HFFc6 (cell line): ENCODE measurements at regions not wholly inside any gene's neighbourhood (a gene's known extent, or its start where the extent isn't known, plus 50 kb on each side); places are given as distances from the start of the nearest gene placed in this dataset.

Experiments used
- DNase-seq: peaks from one replicate; pipeline ENCODE4 v3.0.0-alpha.2; 2018
- H3K27ac Mint-ChIP-seq: 2 replicates; pipeline ENCODE4 v1.8.0; 2020; ENCODE audit warnings: mild to moderate bottlenecking, mixed read lengths
- H3K27me3 Mint-ChIP-seq: 2 replicates; pipeline ENCODE4 v1.8.0; 2021; ENCODE audit warnings: mild to moderate bottlenecking, moderate library complexity, mixed read lengths; ENCODE audit not compliant: insufficient read depth
- H3K36me3 Mint-ChIP-seq: 2 replicates; pipeline ENCODE4 v1.8.0; 2021; ENCODE audit warnings: low read depth, mixed read lengths
- H3K4me1 Mint-ChIP-seq: 2 replicates; pipeline ENCODE4 v1.8.0; 2020; ENCODE audit warnings: low read depth, mixed read lengths
- H3K4me3 Mint-ChIP-seq: 2 replicates; pipeline ENCODE4 v1.8.0; 2020; ENCODE audit warnings: mild to moderate bottlenecking, moderate library complexity, mixed read lengths
- H3K9me3 Mint-ChIP-seq: 2 replicates; pipeline ENCODE4 v1.8.0; 2020; ENCODE audit warnings: mild to moderate bottlenecking, mixed read lengths
- CTCF ChIP-seq: fragments of 200-600 bp; sonication (generic); IDR thresholded peaks from 2 replicates; pipeline ENCODE4 v1.5.0; 2021; ENCODE audit warnings: antibody characterized with exemption, mild to moderate bottlenecking

- DNase-seq, result no peak
- Mint-ChIP-seq H3K36me3 (no peaks in the 10 kb centered on the region), H3K27ac (no peak overlapping the region), H3K9me3 (peaks cover 29% of the 10 kb centered on the region), H3K4me1 (no peaks in the 10 kb centered on the region), H3K4me3 (no peak overlapping the region), H3K27me3 (no peaks in the 10 kb centered on the region)
- no peak for TF ChIP-seq CTCF
Measured at GRCh38 chr2:129329574-129329973, 649.9 kb upstream of the RAB6C start.

- Mint-ChIP-seq H3K4me1 (no peaks in the 10 kb centered on the region), H3K27me3 (no peaks in the 10 kb centered on the region), H3K27ac (no peak overlapping the region), H3K9me3 (peaks cover 26% of the 10 kb centered on the region), H3K4me3 (no peak overlapping the region), H3K36me3 (no peaks in the 10 kb centered on the region)
- no peak for DNase-seq
- no peak for TF ChIP-seq CTCF
Measured at GRCh38 chr2:129330504-129330903, 649.0 kb upstream of the RAB6C start.

GRCh38 chr2:129331638-129332037 is 647.8 kb upstream of the RAB6C start:
- Mint-ChIP-seq H3K9me3 (peaks cover 30% of the 10 kb centered on the region), H3K27me3 (no peaks in the 10 kb centered on the region)

GRCh38 chr2:129334128-129334527 is 645.3 kb upstream of the RAB6C start:
- no peaks in the 10 kb centered on the region for H3K4me1 Mint-ChIP-seq
- H3K36me3 Mint-ChIP-seq, result no peaks in the 10 kb centered on the region
- TF ChIP-seq CTCF, result no peak
- H3K27ac Mint-ChIP-seq, result no peak overlapping the region
- no peak for DNase-seq
- H3K9me3 Mint-ChIP-seq, result peaks cover 44% of the 10 kb centered on the region
- H3K4me3 Mint-ChIP-seq, result no peak overlapping the region
- H3K27me3 Mint-ChIP-seq, result no peaks in the 10 kb centered on the region

More at GRCh38 chr2:129331638-129332037, 647.8 kb upstream of the RAB6C start:
- no peaks in the 10 kb centered on the region for H3K36me3 Mint-ChIP-seq
- no peak overlapping the region for H3K27ac Mint-ChIP-seq
- TF ChIP-seq CTCF, result no peak
- DNase-seq, result no peak
- no peaks in the 10 kb centered on the region for H3K4me1 Mint-ChIP-seq
- no peak overlapping the region for H3K4me3 Mint-ChIP-seq

GRCh38 chr2:129334696-129335410 is 644.6 kb upstream of the RAB6C start:
- no peak for DNase-seq
- no peaks in the 10 kb centered on the region for H3K4me1 Mint-ChIP-seq
- TF ChIP-seq CTCF, result no peak
- no peak overlapping the region for H3K27ac Mint-ChIP-seq
- no peaks in the 10 kb centered on the region for H3K36me3 Mint-ChIP-seq
- peaks cover 45% of the 10 kb centered on the region for H3K9me3 Mint-ChIP-seq
- no peaks in the 10 kb centered on the region for H3K27me3 Mint-ChIP-seq
- H3K4me3 Mint-ChIP-seq, result no peak overlapping the region
